HepG2 (cell line): ENCODE measurements at regions not wholly inside any gene's neighbourhood (a gene's known extent, or its start where the extent isn't known, plus 50 kb on each side); places are given as distances from the start of the nearest gene placed in this dataset.

ENCODE experiments used
- ATAC-seq: fragments of 200-7000 bp; cut with Tn5 transposase; 3 replicates; pipeline ENCODE4 v1.9.1; 2020; ENCODE audit warnings: mild to moderate bottlenecking, moderate library complexity
- BruUV-seq: library from RNA; stranded (reverse); fragments of 400-500 nt; replicated peaks from 2 replicates; lab custom pipeline; 2021; lab: Mats Ljungman, UMichigan
- CTCF ChIA-PET: fragments of 300-600 bp; formaldehyde crosslinking; extraction: SDS; loops from one replicate; lab custom pipeline; 2021; ENCODE audit warnings: low total read pairs, inconsistent platforms, low intra/inter-chr PET ratio; lab: Yijun Ruan, JAX
- POLR2A ChIA-PET: fragments of 350-600 bp; sonication (Branson Sonifier 250); formaldehyde crosslinking; loops from one replicate; lab custom pipeline; 2020; ENCODE audit warnings: antibody characterized with exemption, inconsistent platforms; lab: Yijun Ruan, JAX
- DNase-seq: peaks from one replicate; pipeline ENCODE4 v3.0.0-alpha.2; 2015; ENCODE audit warnings: low spot score
- FAIRE-seq: peaks from 3 replicates; lab custom pipeline; 2011; peaks lifted over from hg19 to GRCh38; lab: Jason Lieb, UNC
- H2AFZ ChIP-seq: one replicate; pipeline ENCODE4 v1.6.1; 2011; ENCODE audit warnings: low read length, inconsistent platforms
- H3K27ac ChIP-seq: fragments of 300-600 bp; 3 replicates; pipeline ENCODE4 v1.8.0; 2011; ENCODE audit warnings: mixed run types, mild to moderate bottlenecking, mixed read lengths, low read length, inconsistent platforms; ENCODE audit not compliant: insufficient read depth; ENCODE audit errors: extremely low read length
- H3K27me3 ChIP-seq, 2 experiments: fragments of 200-600 bp in 1 of 2; 2 replicates in 1 of 2; 3 replicates in 1 of 2; pipeline versions ENCODE4 v1.6.0 to v1.8.0; 2011; ENCODE audit warnings: low read length in 2 of 2, mild to moderate bottlenecking in 2 of 2, moderate library complexity in 2 of 2, inconsistent platforms in 1 of 2; ENCODE audit not compliant: insufficient read depth in 2 of 2, control insufficient read depth in 1 of 2
- H3K36me3 ChIP-seq, 2 experiments: fragments of 200-600 bp in 1 of 2; replicated peaks in 1 of 2; 2 replicates in 1 of 2; 3 replicates in 1 of 2; pipeline versions ENCODE4 v1.5.1 to v1.8.0; 2011; ENCODE audit warnings: low read length in 2 of 2, inconsistent platforms in 1 of 2; ENCODE audit not compliant: insufficient read depth in 2 of 2, control insufficient read depth in 1 of 2
- H3K4me1 ChIP-seq: 2 replicates; pipeline ENCODE4 v1.5.1; 2012; ENCODE audit warnings: low read length, inconsistent platforms; ENCODE audit not compliant: insufficient read depth
- H3K4me2 ChIP-seq: 2 replicates; pipeline ENCODE4 v1.6.0; 2011; ENCODE audit warnings: low read depth, low read length, inconsistent platforms
- H3K4me3 ChIP-seq, 3 experiments: fragments of 200-600 bp in 1 of 3; sonication (generic), shearing (Covaris generic) in 1 of 3; replicated peaks in 1 of 3; 2 replicates each; pipeline ENCODE4 v1.5.1; 2011 to 2016; ENCODE audit warnings: low read length in 3 of 3, inconsistent platforms in 2 of 3, low read depth in 2 of 3, mild to moderate bottlenecking in 2 of 3, control low read depth in 1 of 3, mixed read lengths in 1 of 3; ENCODE audit not compliant: insufficient read depth in 1 of 3
- H3K79me2 ChIP-seq: one replicate; pipeline ENCODE4 v1.6.1; 2011; ENCODE audit warnings: low read length, inconsistent platforms; ENCODE audit not compliant: insufficient read depth
- H3K9ac ChIP-seq: 2 replicates; pipeline ENCODE4 v1.6.0; 2011; ENCODE audit warnings: mild to moderate bottlenecking, low read depth, low read length, inconsistent platforms; ENCODE audit not compliant: insufficient read depth
- H3K9me3 ChIP-seq: 2 replicates; pipeline ENCODE4 v1.5.1; 2012; ENCODE audit warnings: mild to moderate bottlenecking, low read length
- H4K20me1 ChIP-seq: 2 replicates; pipeline ENCODE4 v1.6.0; 2011; ENCODE audit warnings: inconsistent platforms, mild to moderate bottlenecking, low read length, moderate library complexity; ENCODE audit not compliant: insufficient read depth
- FOXM1 ChIP-seq: sonication (generic); formaldehyde crosslinking; IDR thresholded peaks from 2 replicates; pipeline ENCODE4 v1.5.0; 2020; ENCODE audit warnings: missing genetic modification reagents
- HDAC1 ChIP-seq: sonication (generic); formaldehyde crosslinking; IDR thresholded peaks from 2 replicates; pipeline ENCODE4 v1.5.1; 2020; ENCODE audit warnings: mild to moderate bottlenecking, missing genetic modification reagents
- NFKB2 ChIP-seq: sonication (generic); formaldehyde crosslinking; IDR thresholded peaks from 2 replicates; pipeline ENCODE4 v1.4.0; 2020; ENCODE audit warnings: missing genetic modification reagents, borderline replicate concordance
- NPAS2 ChIP-seq: sonication (generic); formaldehyde crosslinking; IDR thresholded peaks from 2 replicates; pipeline ENCODE4 v1.8.0; 2022; ENCODE audit warnings: mild to moderate bottlenecking, missing genetic modification reagents, borderline replicate concordance
- ZNF292 ChIP-seq: sonication (generic); formaldehyde crosslinking; IDR thresholded peaks from 2 replicates; pipeline ENCODE4 v1.8.1; 2022; ENCODE audit warnings: mild to moderate bottlenecking, low read depth, missing genetic modification reagents, borderline replicate concordance
- ZSCAN31 ChIP-seq: sonication (generic); formaldehyde crosslinking; IDR thresholded peaks from 2 replicates; pipeline ENCODE4 v1.5.0; 2020; ENCODE audit warnings: low read depth, mild to moderate bottlenecking, missing genetic modification reagents
- WGBS: methylation state at CpG from one replicate; pipeline ENCODE4 v1.1.6; 2017; ENCODE audit warnings: low lambda C conversion rate; 5-methylcytosine and 5-hydroxymethylcytosine counted together
- in situ Hi-C: cut with HindIII; loops from 2 replicates; pipeline ENCODE4 v1.10.0; 2017; ENCODE audit warnings: low pct_unique_long_range_greater_than_20kb; ENCODE audit not compliant: extremely low pct_ligation_motif_present
- intact Hi-C: fragments of 100-400 bp; cut with micrococcal nuclease; formaldehyde crosslinking; loops from one replicate; pipeline ENCODE4 v1.10.0; 2022; ENCODE audit not compliant: unreplicated experiment
- TF ChIP-seq, protein P1 (sequence below): sonication (generic); formaldehyde crosslinking; IDR thresholded peaks from 2 replicates; pipeline ENCODE4 v1.9.0; 2021; ENCODE audit warnings: missing genetic modification reagents, borderline replicate concordance
- TF ChIP-seq, protein P2 (sequence below): IDR thresholded peaks from 2 replicates; pipeline ENCODE4 v1.6.1; 2016; ENCODE audit warnings: low read depth, missing genetic modification reagents, missing compliant biosample characterization

DNA sequence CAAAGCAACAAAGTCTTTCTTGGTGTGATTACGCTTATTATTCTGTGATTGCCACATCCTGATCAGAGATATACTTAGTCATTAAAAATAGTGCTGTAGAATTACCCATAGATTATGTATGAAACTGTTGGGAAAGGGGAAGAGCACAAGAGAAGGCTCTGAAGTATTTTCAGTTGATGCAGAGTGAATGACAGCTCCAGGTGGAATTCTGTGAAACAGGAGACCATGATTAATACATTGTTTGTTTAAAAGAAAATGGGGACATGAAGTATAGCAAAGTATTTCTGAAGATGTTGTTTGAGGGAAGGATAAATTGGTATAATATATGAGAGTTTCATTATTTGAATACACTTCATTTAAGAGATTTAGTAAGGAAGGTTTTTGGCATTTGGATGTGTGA is 307.6 kb upstream of the CDH20 start:
- no peak for FAIRE-seq
- ATAC-seq = no peak
- TF ChIP-seq ZNF292 (CRISPR knock-in tag) = no peak
- TF ChIP-seq HDAC1 = no peak
- TF ChIP-seq NFKB2 (CRISPR knock-in tag) = no peak
- TF ChIP-seq FOXM1 (CRISPR knock-in tag) = no peak
- TF ChIP-seq NPAS2 (CRISPR knock-in tag) = no peak
- TF ChIP-seq, protein P1, sequence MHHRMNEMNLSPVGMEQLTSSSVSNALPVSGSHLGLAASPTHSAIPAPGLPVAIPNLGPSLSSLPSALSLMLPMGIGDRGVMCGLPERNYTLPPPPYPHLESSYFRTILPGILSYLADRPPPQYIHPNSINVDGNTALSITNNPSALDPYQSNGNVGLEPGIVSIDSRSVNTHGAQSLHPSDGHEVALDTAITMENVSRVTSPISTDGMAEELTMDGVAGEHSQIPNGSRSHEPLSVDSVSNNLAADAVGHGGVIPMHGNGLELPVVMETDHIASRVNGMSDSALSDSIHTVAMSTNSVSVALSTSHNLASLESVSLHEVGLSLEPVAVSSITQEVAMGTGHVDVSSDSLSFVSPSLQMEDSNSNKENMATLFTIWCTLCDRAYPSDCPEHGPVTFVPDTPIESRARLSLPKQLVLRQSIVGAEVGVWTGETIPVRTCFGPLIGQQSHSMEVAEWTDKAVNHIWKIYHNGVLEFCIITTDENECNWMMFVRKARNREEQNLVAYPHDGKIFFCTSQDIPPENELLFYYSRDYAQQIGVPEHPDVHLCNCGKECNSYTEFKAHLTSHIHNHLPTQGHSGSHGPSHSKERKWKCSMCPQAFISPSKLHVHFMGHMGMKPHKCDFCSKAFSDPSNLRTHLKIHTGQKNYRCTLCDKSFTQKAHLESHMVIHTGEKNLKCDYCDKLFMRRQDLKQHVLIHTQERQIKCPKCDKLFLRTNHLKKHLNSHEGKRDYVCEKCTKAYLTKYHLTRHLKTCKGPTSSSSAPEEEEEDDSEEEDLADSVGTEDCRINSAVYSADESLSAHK (CRISPR knock-in tag) = no peak
- TF ChIP-seq, protein P2, sequence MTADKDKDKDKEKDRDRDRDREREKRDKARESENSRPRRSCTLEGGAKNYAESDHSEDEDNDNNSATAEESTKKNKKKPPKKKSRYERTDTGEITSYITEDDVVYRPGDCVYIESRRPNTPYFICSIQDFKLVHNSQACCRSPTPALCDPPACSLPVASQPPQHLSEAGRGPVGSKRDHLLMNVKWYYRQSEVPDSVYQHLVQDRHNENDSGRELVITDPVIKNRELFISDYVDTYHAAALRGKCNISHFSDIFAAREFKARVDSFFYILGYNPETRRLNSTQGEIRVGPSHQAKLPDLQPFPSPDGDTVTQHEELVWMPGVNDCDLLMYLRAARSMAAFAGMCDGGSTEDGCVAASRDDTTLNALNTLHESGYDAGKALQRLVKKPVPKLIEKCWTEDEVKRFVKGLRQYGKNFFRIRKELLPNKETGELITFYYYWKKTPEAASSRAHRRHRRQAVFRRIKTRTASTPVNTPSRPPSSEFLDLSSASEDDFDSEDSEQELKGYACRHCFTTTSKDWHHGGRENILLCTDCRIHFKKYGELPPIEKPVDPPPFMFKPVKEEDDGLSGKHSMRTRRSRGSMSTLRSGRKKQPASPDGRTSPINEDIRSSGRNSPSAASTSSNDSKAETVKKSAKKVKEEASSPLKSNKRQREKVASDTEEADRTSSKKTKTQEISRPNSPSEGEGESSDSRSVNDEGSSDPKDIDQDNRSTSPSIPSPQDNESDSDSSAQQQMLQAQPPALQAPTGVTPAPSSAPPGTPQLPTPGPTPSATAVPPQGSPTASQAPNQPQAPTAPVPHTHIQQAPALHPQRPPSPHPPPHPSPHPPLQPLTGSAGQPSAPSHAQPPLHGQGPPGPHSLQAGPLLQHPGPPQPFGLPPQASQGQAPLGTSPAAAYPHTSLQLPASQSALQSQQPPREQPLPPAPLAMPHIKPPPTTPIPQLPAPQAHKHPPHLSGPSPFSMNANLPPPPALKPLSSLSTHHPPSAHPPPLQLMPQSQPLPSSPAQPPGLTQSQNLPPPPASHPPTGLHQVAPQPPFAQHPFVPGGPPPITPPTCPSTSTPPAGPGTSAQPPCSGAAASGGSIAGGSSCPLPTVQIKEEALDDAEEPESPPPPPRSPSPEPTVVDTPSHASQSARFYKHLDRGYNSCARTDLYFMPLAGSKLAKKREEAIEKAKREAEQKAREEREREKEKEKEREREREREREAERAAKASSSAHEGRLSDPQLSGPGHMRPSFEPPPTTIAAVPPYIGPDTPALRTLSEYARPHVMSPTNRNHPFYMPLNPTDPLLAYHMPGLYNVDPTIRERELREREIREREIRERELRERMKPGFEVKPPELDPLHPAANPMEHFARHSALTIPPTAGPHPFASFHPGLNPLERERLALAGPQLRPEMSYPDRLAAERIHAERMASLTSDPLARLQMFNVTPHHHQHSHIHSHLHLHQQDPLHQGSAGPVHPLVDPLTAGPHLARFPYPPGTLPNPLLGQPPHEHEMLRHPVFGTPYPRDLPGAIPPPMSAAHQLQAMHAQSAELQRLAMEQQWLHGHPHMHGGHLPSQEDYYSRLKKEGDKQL (CRISPR knock-in tag) = no peak
- TF ChIP-seq ZSCAN31 (CRISPR knock-in tag) = no peak

More for the DNA sequence above, 307.6 kb upstream of the CDH20 start:
- Histone ChIP-seq H3K9ac (no peak overlapping the region), H3K27me3 (no peaks in the 10 kb centered on the region), H3K4me1 (no peaks in the 10 kb centered on the region), H3K79me2 (no peaks in the 10 kb centered on the region), H3K36me3 (no peaks in the 10 kb centered on the region), H3K4me2 (no peak overlapping the region), H4K20me1 (no peaks in the 10 kb centered on the region), H3K4me3 (no peak overlapping the region), H2AFZ (no peak overlapping the region), H3K9me3 (peaks cover 9% of the 10 kb centered on the region), H3K27ac (no peak overlapping the region)
- intact Hi-C loops = no loop called here
- ChIA-PET POLR2A (no interaction called here), CTCF (no interaction called here)
- no peak for DNase-seq
- no TSS peak for BruUV-seq
- in situ Hi-C loops = no loop called here
- 6% methylated on average over 1 of the region's 1 CpG for WGBS
